ENCODE measurements at regions not wholly inside any gene's neighbourhood (a gene's known extent, or its start where the extent isn't known, plus 50 kb on each side); places are given as distances from the start of the nearest gene placed in this dataset.

DNA sequence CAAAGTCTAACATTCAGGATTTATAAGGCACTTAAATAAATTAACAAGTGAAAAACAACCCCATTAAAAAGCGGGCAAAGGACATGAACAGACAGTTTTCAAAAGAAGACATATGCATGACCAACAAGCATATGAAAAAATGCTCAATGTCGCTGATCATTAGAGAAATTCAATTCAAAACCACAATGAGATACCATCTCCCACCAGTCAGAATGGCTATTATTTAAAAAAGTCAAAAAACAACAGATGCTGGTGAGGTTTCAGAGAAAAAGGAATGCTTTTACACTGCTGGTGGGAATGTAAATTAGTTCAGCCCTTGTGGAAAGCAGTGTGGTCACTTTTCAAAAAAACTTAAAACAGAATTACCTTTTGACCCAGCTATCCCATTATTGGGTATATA lies 60.7 kb upstream of the BDKRB2 start:
- 86 to 91% methylated on average over 2 of the region's 2 CpGs for WGBS, 2 donors
- TF ChIP-seq, protein P1, sequence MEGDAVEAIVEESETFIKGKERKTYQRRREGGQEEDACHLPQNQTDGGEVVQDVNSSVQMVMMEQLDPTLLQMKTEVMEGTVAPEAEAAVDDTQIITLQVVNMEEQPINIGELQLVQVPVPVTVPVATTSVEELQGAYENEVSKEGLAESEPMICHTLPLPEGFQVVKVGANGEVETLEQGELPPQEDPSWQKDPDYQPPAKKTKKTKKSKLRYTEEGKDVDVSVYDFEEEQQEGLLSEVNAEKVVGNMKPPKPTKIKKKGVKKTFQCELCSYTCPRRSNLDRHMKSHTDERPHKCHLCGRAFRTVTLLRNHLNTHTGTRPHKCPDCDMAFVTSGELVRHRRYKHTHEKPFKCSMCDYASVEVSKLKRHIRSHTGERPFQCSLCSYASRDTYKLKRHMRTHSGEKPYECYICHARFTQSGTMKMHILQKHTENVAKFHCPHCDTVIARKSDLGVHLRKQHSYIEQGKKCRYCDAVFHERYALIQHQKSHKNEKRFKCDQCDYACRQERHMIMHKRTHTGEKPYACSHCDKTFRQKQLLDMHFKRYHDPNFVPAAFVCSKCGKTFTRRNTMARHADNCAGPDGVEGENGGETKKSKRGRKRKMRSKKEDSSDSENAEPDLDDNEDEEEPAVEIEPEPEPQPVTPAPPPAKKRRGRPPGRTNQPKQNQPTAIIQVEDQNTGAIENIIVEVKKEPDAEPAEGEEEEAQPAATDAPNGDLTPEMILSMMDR (IDR thresholded peaks at IDR 0.05), result no peak
- TF ChIP-seq POLR2A (IDR thresholded peaks at IDR 0.05), result no peak
- intact Hi-C loops (cut with DNase I), result no loop called here
- DNase-seq (no peak), ATAC-seq (no peak)
- no peaks in the 10 kb centered on the region for H3K27me3 ChIP-seq
- H3K27ac ChIP-seq, result no peak overlapping the region
- H3K9me3 ChIP-seq, result no peaks in the 10 kb centered on the region
- peaks cover 4% of the 10 kb centered on the region for H3K4me1 ChIP-seq
- H3K4me3 ChIP-seq, result no peak overlapping the region
- H3K36me3 ChIP-seq (replicated peaks in 1 of 2; ENCODE audit: insufficient read depth in 1 of 2, low read depth in 2 of 2), result no peaks in the 10 kb centered on the region

GRCh38 chr14:96145116-96145864 lies 59.3 kb upstream of the BDKRB2 start:
- no peak for DNase-seq
- H3K4me3 ChIP-seq, result no peak overlapping the region
- TF ChIP-seq, protein P1 (IDR thresholded peaks at IDR 0.05), result no peak
- no peak for TF ChIP-seq POLR2A (IDR thresholded peaks at IDR 0.05)
- peak overlapping the region in 3 of 4 donors; percentile 66 to 77 (median 69) for H3K27ac ChIP-seq
- intact Hi-C loops (cut with DNase I), result no loop called here
- 64% methylated on average over 5 to 6 of the region's 6 CpGs for WGBS, 2 donors
- no peaks in the 10 kb centered on the region for H3K36me3 ChIP-seq (replicated peaks in 1 of 2; ENCODE audit: insufficient read depth in 1 of 2, low read depth in 2 of 2)
- no peaks in the 10 kb centered on the region for H3K27me3 ChIP-seq
- peaks cover 4% of the 10 kb centered on the region for H3K4me1 ChIP-seq
- no peak for ATAC-seq
- no peaks in the 10 kb centered on the region for H3K9me3 ChIP-seq

DNA sequence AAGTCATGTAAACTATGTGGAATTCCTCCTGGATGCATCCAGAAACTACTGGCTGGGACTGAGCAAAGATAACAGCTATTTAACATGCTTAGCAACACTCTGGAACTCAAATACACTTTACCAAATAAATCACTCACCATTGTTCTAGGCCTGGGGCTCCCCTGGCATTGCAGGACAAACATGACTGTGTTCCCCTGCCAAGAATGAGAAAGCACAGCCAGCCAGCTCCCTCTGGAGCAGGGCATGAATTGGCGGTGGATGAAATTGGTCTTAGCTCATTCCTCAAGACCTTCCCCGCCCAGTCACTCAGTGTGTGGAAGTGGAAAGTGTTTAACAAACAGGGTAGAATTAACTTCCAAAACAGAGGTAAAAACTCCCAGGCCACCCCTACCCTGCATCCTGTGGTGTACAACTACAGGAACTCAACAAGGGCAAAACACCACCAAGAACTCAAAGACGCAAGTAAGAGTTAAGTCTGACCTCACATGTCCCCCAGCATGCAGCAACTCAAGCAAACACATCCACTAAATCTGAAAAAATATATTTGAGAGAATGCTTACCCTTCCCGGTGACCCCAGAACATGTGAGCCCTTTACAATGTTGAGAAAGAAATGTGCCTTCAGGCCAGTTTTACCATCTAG lies 58.4 kb upstream of the BDKRB2 start:
- TF ChIP-seq, protein P1 (IDR thresholded peaks at IDR 0.05), result no peak
- peak in 1 of 3 donors; percentile 11 for TF ChIP-seq POLR2A (IDR thresholded peaks at IDR 0.05)
- DNase-seq, result peak; percentile 23 to 61 (median 57)
- Histone ChIP-seq H3K4me1 (peaks cover 4% of the 10 kb centered on the region), H3K4me3 (no peak overlapping the region), H3K36me3 (replicated peaks in 1 of 2; ENCODE audit: insufficient read depth in 1 of 2, low read depth in 2 of 2) (no peaks in the 10 kb centered on the region), H3K27me3 (no peaks in the 10 kb centered on the region), H3K9me3 (no peaks in the 10 kb centered on the region), H3K27ac (peak overlapping the region in 3 of 4 donors; percentile 66 to 77 (median 69))
- intact Hi-C loops (cut with DNase I), result no loop called here
- 52 to 66% methylated on average over 4 of the region's 4 CpGs for WGBS, 2 donors
- ATAC-seq, result peak; percentile 93

DNA sequence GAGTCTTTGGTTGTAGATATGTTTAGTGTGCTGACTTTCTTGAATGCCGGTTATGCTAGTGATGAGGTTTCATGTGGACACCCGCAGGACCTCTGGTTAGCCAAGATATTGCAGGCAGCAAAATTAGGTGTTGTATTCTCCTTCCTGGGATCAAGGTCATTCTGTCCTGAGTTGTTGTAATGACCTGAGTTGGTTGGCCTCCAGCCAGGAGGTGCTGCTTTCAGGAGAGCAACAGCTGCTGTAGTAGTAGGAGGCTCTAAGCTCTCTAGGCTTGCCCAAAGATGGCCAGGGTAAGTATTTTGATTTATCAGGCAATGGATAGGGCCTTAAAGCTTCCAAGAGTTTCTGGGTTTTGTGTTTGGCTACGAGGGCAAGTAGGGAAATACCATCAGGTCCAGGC lies 56.0 kb upstream of the BDKRB2 start:
- no peaks in the 10 kb centered on the region for H3K9me3 ChIP-seq
- H3K27me3 ChIP-seq, result no peaks in the 10 kb centered on the region
- H3K4me1 ChIP-seq, result peaks cover 4% of the 10 kb centered on the region
- H3K4me3 ChIP-seq, result no peak overlapping the region
- intact Hi-C loops (cut with DNase I), result no loop called here
- TF ChIP-seq, protein P1 (IDR thresholded peaks at IDR 0.05), result no peak
- TF ChIP-seq POLR2A (IDR thresholded peaks at IDR 0.05), result no peak
- H3K27ac ChIP-seq, result no peak overlapping the region
- DNase-seq (peak in 2 of 4 donors; percentile 26 to 30), ATAC-seq (no peak)
- 71 to 73% methylated on average over 3 of the region's 3 CpGs for WGBS, 2 donors
- H3K36me3 ChIP-seq (replicated peaks in 1 of 2; ENCODE audit: insufficient read depth in 1 of 2, low read depth in 2 of 2), result no peaks in the 10 kb centered on the region
